ENCODE measurements at regions not wholly inside any gene's neighbourhood (a gene's known extent, or its start where the extent isn't known, plus 50 kb on each side); places are given as distances from the start of the nearest gene placed in this dataset.

DNA sequence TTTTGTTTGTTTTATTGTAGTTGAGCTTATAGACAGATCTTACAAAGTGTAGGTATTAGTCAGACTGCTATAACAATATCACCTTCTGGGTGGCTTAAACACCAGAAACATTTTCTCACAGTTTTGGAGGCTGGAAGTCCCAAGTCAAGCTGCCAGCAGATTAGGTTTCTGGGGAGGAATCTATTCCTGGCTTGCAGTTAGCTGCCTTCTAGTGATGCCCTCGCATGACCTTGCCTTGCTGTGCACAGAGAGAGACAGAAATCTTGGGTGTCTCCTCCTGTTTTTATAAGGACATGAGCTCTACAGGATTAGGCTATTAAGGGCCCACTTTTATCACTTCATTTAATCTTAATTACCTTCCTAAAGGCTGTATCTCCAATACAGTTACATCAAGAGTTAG is 1635.2 kb downstream of the FAM181B start:
- no peak for DNase-seq

GRCh38 chr11:81092522-81092921 is 1641.1 kb downstream of the FAM181B start:
- no peak for DNase-seq

GRCh38 chr11:81089242-81089641 is 1644.4 kb downstream of the FAM181B start:
- no peak for DNase-seq

DNA sequence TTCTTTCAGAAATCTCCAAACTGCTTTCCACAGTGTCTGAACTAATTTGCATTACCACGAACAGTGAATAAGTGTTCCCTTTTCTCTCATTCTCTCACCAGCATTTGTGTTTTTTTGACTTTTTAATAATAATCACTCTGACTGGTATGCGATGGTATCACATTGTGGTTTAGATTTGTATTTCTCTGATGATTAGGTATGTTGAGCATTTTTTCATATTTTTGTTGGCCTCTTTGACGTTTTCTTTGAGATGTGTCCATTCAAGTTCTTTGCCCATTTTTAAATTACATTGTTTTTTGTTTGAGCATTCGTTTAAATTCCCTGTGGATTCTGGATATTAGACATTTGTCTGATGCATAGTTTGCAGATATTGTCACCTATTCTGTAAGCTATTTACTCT is 1639.6 kb upstream of the TENM4 start:
- DNase-seq, result no peak

- no peak for DNase-seq
Measured at GRCh38 chr11:81072273-81072672, 1631.4 kb upstream of the TENM4 start.

- no peak for DNase-seq
Measured at GRCh38 chr11:81071606-81072005, 1630.8 kb upstream of the TENM4 start.

GRCh38 chr11:81070948-81071347 is 1630.1 kb upstream of the TENM4 start:
- no peak for DNase-seq

DNA sequence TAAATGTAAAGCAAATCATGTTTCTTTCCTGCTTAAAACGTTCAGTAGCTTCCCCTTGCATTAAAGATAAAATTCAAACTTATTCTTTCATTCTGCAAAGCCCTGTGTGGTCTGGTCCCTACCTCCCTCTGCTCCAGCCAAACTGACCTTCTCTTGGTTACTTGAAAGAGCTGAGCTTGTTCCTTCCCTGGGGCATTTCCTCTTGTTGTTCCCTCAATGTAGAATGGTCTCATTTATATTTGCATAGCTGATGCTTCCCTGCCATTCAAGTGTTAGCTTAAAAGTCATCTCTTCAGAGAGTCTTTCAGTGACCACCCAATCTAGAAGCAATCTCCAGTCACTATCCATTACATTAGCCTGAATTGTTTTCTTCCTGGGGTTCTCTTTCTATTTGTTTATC is 1618.5 kb upstream of the TENM4 start:
- no peak for DNase-seq

- no peak for DNase-seq
Measured at GRCh38 chr11:81052344-81053158, 1611.7 kb upstream of the TENM4 start.

DNA sequence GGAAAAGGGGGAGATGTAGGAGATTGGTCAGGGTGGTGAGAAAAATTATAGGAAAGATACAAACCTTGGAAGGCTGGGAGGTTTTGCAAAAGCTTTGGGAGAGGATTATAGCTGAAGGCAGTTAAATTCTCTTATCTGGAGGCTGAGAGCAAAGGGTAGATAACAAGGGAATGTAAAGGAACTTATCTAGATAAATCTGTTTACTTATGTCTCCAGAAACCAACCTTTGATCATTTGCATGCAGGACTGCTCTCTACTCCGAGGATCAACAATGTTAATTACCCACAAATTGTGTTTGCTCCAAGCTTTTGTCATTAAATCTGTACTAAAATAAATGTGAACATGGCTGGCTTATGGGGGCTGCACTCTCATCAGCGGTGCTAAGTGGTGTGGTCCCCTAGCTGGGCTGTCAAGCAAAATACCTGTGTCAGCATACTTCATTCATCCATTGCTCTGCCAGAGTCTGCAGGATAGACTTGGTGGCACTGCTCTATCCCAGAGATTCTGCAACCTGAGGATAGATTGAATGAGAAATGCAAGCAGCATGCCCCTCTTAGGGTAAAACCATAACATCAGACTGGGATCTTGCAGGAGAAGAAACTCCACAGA is 1599.2 kb upstream of the TENM4 start:
- no peak for DNase-seq

- DNase-seq, result no peak
Measured at GRCh38 chr11:81036168-81036870, 1595.5 kb upstream of the TENM4 start.

DNA sequence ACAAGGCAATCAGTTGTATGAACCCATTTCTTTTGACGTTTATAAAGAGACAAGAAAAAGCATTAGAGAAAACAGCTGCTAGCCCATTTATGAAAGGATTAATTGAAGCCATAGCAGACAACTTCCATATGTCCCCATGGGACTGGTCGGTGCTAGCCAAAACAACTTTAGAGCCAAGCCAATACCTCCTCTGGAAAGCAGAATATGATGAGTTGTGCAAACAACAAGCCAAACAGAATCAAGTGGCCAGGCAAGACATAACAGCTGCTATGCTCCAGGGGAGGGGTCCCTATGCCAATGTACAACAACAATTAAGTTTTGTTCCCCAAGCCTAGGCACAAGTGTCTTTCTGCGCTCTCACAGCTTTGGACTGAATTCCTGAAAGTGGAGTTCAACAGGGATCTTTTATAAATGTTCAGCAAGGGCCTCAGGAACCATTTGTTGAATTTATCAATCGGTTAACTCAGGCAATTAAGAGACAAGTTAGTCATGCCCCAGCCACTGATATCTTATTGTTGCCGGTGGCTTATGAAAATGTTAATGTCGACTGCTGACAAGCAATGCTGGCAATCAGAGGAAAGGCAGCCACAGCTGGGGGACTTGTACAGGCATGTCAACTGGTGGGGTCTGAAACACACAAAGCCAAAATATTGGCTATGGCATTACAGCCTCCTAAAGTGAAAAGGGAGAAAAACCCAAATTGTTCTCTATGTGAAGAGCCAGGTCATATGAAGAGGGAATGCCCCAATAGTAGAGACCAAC is 1593.1 kb upstream of the TENM4 start:
- no peak for DNase-seq

DNA sequence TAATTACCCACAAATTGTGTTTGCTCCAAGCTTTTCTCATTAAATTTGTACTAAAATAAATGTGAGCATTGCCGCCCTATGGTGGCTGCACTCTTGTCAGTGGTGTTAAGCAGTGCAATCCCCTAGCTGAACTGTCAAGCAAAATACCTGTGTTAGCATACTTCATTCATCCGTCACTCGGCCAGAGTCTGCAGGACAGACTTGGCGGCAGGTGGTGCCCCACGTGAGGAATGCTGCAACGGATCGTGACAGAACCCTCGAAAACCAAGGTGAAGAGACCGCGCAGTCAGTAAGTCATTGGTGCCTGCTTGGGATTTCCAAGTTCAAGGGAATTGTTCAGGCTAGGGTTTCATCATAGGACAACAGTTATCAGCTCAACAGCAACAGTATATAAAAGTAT is 1592.1 kb upstream of the TENM4 start:
- DNase-seq, result no peak

GRCh38 chr11:81030186-81030585 is 1589.4 kb upstream of the TENM4 start:
- no peak for DNase-seq

GRCh38 chr11:81026032-81026431 is 1585.2 kb upstream of the TENM4 start:
- no peak for DNase-seq

GRCh38 chr11:81022057-81022456 is 1581.2 kb upstream of the TENM4 start:
- DNase-seq, result no peak

- DNase-seq, result no peak
Measured at GRCh38 chr11:81010631-81011030, 1569.8 kb upstream of the TENM4 start.

DNA sequence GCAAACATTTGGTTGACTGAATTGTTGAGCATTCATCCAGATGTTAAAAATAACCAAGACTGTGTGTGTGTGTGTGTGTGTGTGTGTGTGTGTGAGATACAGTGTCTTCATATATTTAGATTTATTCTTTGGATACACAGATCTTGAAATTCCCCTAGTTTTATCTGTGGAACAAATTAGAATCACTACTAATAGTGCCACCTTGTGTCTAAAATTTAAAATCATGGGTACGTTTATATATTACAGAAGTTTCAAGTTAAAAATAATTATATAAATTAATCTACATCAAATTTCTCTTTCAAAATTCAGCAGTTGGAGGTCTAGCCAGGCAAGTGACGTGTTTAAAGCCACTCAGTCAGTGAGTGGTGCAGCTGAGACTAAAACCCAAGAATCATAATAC is 1566.2 kb upstream of the TENM4 start:
- no peak for DNase-seq

DNA sequence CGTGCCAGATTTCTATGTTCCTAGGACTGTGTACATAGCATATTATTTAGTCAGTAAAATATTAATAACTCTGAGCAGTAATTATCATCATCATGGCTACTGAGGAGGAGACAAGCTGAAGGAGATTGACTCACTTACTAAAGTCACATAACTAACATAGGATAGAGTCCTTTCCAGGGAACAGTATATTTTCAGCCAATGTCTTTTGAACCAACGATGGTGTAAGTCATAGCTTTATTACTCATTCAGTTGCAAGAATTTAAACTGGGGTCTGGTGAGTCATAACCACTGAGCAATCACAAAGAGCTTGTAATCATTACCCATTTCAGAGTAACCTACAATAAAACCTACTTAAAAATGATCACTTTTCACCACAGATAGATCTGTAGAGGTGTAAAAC is 1564.8 kb upstream of the TENM4 start:
- no peak for DNase-seq

DNA sequence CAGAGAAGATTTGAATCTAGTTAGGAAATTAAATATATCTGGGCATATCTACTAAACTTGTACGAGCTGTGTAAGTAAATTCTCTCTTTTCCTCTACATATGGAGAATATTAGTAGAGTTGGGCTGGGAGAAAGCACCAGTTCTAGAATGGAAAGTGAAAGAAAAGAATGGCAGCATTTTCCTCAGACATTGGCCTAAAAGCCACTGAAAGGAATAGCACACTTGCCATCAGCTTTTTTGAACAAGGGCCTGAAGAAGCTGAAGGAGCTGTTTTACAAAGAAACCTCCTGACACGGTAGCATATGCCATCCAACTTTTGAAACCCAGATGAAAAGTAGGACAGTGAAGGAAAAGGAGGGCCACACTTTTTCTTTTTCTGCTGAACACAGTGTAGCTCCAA is 1563.7 kb upstream of the TENM4 start:
- DNase-seq, result no peak

- DNase-seq, result no peak
Measured at GRCh38 chr11:81002374-81002773, 1561.5 kb upstream of the TENM4 start.

DNA sequence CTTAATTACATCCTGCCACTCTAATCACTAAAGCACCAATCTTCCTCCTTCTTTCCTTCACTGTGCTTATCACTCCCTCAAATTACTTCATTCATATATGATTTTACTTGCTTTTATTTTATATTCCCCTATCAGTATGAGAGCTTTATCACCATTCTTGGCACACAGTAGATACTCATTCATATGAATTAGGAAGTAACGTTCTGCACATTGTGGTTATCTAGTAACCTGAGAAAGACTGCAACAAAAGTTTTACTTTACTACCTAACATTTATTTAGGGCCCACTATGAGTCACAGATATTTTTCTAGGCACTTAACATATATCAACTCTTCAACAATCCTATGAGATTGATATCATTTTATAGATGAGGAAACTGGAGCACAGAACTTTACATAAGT is 1559.9 kb upstream of the TENM4 start:
- no peak for DNase-seq

- no peak for DNase-seq
Measured at GRCh38 chr11:81000334-81000733, 1559.5 kb upstream of the TENM4 start.
